HT1080 (cell line): ENCODE measurements at regions not wholly inside any gene's neighbourhood (a gene's known extent, or its start where the extent isn't known, plus 50 kb on each side); places are given as distances from the start of the nearest gene placed in this dataset.
A peak's percentile ranks its signal among the peaks of the same experiment; 100 is the strongest.
"Not testable (repeated sequence)": the region's sequence is repeated elsewhere in the genome, so short reads cannot be mapped to it uniquely, and the experiment has no call there.

ENCODE experiments used
- DNase-seq: peaks from one replicate; pipeline ENCODE4 v3.0.0-alpha.2; 2015; ENCODE audit warnings: low read depth

DNA sequence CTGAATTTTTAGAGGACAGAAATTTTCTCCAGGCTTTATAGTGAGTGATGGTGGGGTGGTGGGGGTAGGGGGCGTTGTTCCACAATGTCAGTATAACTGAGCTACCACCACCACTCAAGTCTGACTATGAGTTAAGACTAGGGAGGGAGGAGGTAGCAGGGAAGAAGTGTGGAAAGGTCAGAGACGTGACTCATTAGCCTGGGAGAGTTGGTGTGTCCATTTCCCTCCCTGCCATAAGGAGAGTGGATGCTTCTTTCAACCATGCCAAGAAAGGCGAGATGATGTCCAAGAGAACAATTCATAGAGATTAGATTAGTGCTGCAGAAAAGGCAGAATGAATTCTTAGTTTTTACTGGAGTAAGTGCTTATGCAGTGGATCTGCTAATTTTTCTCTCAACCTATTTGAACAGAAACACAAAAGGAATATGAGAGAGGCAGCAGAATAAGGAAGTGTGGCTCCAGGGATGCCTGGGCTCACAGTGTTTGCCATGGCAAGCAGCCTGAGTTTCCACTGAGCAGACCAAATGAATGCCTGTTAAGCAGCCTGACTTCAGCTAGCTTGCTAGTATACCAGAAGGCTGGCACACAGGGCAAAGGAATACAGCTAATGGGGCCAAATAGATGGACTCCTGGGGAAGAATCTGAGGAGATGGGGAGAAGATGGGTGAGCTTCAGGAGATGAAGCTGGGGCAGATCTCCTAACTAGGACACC is 708.9 kb downstream of the NTRK3 start:
- peak; percentile 74 for DNase-seq

DNA sequence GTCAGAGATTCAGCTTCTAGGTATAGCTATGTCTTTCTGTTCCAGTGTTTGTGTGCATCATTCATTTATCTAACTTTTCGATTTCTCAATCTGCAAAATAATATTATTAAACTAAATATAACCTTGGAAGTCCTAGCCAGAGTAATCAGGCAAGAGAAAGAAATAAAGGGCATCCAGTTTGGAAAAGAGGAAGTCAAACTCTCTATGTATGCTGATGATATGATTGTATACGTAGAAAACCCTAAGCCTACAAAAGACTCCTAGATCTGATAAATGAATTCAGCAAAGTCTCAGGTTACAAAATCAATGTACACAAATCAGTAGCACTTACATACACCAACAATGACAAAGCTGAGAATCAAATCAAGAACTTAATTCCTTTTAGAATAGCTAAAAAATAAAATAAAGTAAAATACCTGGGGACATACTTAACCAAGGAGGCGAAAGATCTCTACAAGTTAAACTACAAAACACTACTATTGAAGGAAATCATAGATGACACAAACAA is 718.2 kb downstream of the NTRK3 start:
- no peak for DNase-seq

DNA sequence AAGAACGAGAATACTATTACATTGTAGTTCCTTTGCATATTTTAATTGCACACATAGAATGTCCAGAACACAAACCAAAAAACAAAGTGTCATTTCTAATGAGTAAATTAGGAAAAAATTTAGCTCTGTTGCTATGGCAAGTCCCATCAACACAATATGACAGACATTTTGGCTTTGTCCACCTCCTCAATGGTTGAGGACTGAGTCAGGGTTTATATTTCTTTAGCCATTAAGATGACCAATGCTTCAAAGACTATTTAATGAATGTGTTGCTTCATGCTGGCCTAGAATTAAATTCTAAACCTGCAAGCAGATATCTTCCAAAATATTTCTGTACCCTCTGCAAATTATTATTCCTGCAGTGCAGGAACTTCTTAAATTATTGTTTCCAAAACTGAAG is 719.2 kb downstream of the NTRK3 start:
- no peak for DNase-seq

DNA sequence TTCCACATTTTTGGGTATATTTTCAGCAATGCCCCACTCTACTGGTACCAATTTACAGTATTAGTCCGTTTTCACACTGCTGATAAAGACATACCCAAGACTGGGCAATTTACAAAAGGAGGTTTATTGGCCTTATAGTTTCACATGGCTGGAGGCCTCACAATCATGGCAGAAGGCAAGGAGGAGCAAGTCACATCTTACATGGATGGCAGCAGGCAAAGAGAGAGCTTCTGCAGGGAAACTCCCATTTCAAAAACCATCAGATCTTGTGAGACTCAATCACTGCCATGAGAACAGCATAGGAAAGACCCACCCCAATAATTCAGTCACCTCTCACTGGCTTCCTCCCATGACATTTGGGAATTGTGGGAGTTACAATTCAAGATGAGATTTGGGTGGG is 722.9 kb downstream of the NTRK3 start:
- DNase-seq: not testable (repeated sequence)

DNA sequence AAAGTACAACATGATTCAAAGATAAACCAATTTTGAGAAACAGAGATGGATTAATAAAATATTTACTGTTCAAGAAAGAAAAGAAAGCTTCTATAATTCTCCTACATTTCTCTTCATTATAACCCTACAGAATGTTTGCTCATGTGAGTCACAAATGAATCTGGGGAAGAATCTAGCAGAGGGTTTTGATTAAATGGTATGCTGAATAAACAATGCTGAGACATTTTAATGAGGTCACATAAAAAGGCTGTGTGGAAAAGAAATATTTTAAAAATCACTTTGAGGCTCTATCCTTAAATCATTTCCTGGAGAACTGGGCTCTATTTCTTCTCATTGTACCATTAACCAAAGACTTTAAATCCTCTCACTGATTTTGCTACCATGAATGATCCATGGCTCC is 727.7 kb downstream of the NTRK3 start:
- peak; percentile 27 for DNase-seq

DNA sequence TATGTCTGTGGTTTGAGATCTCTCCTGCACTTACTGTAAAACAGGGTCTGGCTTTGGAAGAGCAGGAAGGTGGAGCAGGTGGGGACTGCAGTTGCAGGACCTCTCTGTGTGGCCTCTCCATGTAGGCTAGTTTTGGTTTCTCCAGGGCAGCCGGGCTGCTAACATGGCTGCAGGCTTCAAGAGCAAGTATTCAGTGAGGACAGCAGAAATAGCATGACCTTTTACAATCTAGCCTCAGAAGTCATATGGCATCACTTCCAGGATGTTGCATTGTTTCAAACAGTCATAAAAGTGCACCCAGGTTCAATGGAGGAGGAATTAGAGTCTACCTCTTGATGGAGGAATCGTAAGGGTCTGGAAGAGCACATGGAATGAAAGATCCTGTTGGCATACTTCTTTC is 728.7 kb downstream of the NTRK3 start:
- no peak for DNase-seq

DNA sequence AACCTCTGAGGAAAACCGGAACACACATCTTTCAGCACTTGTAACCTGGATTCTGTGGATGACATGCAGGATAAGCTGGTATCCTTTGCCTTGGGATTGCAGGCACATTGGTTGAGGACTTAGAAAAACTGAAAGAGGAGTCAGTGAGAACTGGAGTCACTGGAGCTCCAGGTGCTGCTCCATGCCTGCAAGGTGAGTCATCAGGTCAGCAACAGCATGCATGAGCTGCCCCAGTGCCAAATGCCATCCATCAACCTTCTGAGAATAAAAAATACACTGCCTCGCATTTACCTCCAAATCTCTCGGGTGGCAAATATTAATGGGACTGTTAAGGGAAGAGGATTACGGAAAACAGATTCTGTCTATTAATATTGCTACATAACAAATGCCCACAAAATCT is 729.1 kb downstream of the NTRK3 start:
- DNase-seq: peak; percentile 59

DNA sequence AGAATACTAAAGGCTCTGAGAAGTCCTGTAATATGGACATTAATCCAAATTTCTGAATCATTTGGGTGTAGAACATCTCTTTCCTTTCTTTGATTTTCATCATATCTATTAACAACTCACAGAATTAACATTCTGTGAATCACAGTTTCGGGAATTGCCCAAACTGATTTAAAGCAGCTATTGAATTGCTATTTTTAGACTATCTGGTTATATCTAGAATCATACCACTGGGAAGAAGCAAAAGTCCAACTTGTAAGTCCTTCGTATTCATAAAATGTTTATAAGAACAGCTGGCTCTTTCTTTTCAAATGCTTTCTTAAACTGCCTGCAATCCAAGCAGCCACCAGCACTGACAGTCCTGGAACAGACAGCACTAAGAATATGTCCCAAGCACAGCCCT is 733.0 kb downstream of the NTRK3 start:
- no peak for DNase-seq

DNA sequence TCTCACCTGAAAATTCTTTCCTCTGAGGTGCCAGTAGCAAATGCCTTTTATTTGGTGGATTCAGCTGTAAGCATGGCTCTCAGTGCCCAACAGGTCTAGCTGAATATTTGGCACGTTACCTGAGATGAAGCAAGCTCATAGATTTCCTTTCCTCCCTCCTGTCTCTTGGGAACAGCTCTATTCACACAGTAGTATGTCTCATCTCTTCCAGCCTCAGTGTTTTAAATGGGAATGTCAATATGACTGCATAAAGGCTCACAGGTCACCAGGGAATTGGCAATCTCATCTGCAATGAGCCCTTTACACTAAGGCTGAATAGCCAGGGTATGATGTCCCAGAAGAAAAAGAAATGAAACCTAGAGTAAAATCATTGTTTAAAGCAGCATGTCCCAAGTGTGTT is 733.5 kb downstream of the NTRK3 start:
- DNase-seq: no peak

DNA sequence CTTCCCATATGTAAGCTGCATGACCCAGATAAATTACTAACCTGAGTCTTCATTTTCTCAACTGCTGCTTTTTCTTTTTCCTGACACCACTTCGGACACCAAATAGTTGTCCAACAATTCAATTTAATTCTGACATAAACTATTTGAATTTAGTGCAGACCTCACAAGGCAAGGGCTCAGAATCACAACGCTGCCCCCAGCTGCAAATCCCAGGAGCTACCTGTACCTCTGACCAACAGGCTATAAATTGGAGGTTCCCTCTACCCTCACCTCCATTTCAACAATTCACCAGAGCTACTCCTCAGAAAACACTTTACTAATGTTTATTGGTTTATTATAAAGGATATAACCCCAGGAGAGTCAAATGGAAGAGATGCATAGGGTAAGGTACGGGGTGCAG is 737.6 kb downstream of the NTRK3 start:
- no peak for DNase-seq

DNA sequence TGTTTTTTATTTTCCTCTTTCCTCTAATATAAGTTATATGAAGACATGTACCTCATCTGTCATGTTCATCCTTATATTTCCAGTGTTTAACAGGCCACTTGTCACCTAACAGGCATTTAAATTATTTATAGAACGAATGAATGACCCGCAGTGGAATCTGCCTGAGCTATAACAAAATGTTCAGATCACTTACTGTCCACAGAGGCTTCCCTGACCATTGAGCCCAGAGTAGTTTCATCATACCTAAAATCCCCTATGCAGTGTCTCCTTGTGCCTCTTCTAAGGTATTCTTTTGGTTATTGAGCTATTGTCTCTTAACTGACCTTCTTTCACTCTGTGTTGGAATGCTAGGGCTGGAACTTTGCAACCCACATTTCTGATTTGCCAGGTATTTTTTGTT is 748.5 kb downstream of the NTRK3 start:
- DNase-seq: no peak

DNA sequence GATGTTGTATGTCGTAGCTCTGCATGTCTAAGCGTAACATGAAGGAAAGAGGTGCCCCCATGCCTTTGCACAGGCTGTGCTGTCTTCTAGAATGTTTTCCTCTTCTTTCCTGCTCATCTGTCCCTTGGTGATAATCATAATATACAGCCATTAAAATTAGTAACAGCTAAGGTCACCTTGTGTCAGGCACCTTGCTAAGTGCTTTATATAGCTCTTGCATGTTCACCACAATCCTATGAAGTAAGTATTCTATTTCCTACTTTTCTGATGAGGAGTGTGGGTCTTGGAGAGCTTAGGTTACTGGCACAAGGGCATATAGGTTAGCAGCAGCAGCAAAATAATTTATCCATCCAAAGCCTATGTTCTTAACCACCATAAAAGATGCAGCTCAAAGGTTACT is 754.4 kb downstream of the NTRK3 start:
- DNase-seq: no peak

DNA sequence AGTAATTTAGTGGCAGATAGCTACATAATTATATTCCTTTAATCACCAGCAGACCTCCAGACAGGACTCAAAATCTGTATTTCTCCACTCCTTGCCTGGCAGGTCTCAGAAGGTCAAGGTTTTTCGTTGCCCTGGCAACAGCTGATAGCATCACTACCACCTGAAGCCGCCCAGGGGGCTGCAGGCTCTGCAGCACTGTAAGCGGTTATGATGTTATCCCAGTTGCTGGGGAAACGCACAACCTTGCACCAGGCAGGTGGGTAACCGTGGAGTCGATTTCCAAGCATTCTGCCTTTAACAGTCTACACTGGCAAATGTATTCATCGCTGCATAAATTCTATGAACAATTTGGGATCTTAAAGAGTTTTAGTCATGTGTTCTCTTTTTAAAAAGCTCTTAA is 756.3 kb downstream of the NTRK3 start:
- DNase-seq: no peak

DNA sequence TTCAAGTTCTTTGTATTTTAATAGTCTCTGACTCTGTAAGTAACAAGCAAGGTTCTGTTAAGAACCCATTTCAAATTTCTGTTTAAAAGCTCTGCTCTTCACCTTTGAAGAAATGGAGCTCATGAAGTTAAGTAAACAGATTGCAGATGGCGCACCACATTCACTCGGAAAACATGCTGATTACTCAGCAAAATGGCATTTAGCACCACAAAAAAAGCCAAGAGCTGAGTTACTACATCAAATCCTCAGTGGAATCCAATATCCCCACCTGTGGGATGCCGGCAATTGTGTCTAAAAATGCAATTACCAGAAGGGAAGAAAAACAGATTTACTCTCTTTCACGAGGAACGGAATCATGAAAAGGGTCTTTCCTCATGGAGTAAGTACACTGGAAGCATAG is 758.0 kb downstream of the NTRK3 start:
- DNase-seq: peak; percentile 61

DNA sequence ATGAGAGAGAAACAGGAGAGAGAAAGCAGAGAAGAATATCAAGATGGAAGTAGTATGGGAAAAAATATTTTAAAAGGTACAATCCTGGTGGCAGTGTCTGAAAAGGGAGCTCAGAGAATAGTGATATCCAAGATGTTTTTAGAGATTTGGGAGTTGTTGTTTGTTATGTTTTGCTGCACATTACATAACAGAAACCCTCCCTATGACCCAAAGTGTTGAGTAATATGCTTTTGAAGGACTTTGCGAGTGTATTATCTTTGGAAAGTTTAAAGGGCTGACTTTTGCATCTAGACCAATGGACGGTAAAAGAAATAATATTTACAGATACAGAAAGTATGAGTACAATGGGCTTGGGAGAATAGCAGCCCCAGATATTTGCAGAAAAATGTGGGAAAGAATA is 759.7 kb downstream of the NTRK3 start:
- no peak for DNase-seq

DNA sequence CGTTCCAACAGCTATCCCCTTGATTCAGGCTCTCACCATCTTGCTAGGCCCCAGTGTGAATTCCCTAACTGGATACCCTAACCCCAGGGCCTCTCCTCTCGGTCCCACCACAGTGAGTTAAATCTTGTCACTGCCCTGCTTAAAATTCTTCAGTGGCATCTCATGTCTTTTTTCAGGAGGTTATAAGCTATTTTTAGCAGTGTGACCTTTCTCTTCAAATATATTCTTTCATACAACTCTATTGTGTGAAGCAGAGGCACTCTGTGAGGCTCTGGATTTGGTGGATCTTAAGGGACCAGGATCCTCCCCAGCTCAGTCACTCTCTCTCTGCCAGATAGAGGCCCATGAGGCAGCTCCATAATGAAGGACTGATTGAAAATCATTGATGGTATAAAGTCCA is 760.4 kb downstream of the NTRK3 start:
- DNase-seq: no peak

DNA sequence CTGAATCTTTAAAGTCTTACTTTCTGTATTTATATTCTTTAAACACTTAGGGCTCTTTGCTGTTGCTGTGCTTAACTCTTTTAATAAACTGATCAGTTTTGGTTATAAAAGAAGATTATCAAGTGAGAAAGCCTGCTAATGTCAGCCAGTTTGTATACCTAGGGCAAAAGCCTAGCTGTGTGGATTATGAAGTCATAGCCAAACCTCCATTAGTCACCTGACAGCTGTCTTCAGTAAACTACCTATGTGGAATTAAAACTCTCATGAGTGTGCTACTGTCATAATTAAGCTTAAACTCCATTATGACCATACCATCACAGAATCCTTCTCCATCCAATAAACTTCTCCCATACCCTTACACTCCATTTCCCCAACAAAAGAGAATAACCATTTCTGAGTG is 762.7 kb downstream of the NTRK3 start:
- no peak for DNase-seq

DNA sequence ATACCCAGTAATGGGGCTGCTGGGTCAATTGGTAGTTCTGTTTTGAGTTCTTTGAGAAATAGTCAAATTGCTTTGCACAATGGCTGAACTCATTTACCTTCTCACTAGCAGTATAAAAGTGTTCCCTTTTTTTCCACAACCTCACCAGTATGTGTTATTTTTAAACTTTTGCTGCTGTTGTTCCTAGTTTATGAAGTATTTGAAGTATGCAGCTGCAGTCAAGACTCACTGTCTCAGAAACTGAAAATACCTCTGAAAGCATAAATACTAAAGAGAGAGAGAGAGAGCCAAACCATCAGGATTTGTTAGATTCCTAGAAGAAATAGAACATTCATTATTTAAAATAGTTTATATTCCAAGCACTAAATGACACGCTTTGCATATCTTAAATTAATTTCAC is 764.2 kb downstream of the NTRK3 start:
- DNase-seq: no peak

DNA sequence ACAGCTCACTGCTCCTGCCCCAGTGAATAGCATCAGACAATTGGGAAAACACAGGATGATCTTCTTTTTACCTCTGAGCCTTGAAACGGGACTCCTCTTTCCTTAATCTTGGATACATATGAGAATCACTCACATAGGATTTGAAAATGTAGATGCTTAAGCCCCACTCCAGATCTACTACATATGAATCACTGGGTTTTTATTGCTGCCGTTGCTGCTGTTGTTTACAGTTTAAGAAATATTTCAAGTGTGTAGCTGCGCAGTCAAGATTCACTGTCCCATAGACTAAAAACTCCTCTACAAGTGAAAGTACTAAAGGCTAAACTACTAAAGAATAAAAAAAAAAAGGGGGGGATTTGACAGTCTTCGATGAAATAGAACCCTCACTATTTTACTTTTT is 765.9 kb downstream of the NTRK3 start:
- DNase-seq: no peak

DNA sequence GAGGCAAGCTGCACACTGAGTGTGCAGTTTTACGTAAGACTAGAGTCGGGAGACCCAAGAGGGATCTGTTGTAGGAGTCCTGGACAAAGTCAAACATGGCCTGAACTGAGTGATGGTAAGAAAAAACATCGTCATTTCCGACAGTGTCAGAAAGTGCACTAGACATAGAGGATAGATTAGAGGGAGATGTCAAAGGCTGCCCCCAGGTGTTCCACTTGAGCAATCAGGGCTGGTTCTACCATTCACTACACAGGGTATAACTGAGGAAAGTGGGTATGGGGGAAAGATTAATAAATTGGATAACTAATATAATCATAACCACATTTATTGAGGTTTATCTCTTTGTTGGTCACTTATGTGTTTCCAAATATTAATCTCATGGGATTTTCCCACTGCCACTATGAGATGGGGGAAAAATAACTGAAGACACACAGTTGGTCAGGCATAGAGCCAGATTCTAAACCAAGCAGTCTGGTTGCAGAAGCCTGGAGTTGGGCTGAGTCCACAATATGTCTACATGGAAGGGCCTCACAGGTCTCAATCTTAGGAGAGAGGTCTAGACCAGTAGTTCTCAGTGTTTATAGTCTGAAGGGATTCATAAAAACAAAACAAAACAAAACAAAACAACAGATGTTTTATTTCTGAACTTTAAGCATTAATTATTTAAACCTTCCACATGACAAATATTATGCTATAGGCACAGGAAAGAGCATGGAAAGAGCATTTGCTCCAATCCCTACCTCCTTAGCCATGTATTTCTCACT is 766.5 kb downstream of the NTRK3 start:
- no peak for DNase-seq

DNA sequence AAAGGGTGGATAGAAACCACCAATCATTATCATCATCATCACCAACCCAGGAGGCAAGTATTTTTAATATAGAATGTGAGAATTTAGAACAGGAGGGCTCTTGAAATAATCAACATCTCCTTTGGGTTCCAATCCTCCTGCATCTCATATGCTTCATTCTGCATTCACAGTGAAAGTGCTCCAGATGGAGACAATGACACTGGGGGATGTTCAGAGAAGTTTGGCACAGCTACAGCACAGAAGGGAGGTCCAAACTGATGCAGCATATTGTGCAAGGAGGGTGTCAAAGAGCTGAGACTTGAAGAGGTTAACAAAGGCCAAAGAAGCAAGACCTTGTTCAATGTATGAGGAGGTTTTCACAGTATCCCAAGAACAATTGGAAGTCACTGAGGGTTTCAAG is 767.1 kb downstream of the NTRK3 start:
- DNase-seq: no peak

DNA sequence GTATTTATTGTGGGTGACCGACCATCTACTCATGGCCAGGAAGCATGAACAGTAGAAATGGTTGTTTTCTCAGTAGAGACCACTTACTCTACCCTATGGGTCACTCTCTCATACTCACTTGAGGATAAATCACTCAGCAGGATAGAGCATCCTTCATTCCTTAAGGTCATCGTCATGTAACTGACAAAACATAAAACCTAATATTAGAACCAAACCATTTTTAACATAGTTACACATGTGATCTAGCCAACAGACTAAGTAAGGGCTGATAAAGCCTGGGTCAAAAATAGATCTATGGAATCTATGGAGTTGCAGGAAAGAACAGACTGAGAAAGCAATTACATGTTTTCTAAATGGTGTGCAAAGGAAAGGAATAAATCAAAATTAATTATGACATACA is 769.1 kb downstream of the NTRK3 start:
- DNase-seq: no peak

DNA sequence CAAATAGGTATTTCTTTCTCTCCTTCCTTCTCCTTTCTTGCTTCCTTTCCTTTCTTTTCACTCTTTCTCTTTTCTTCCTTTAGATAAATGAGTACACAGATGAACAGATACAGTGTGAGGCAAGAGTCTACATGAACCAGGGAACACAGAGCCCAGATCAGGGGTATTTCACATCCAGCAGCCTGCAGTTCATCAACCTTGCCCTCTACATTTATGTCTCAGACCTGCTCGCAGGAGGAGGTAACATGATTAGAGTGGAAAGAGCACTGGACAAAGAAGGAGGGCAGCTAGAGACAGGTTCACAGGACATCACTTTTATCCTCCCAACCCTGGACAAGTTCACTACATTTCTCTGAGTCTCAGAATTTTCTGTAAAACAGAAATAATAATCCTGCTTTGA is 773.1 kb downstream of the NTRK3 start:
- DNase-seq: no peak
